GM12878 (cell line): ENCODE measurements at regions not wholly inside any gene's neighbourhood (a gene's known extent, or its start where the extent isn't known, plus 50 kb on each side); places are given as distances from the start of the nearest gene placed in this dataset.

Experiments
- ATAC-seq: fragments of 200-7000 bp; cut with Tn5 transposase; 3 replicates; pipeline ENCODE4 v1.9.1; 2020; ENCODE audit warnings: mild to moderate bottlenecking, moderate library complexity
- BruUV-seq: library from RNA; stranded (reverse); fragments of 400-500 nt; replicated peaks from 2 replicates; lab custom pipeline; 2021; lab: Mats Ljungman, UMichigan
- CTCF ChIA-PET: fragments of 300-600 bp; sonication (Branson Sonifier 250); formaldehyde crosslinking; extraction: SDS; loops from one replicate; lab custom pipeline; 2021; ENCODE audit warnings: inconsistent platforms; lab: Yijun Ruan, JAX
- POLR2A ChIA-PET: fragments of 350-600 bp; formaldehyde crosslinking; extraction: SDS; loops from one replicate; lab custom pipeline; 2021; ENCODE audit warnings: inconsistent platforms; lab: Charles Lee
- RAD21 ChIA-PET: fragments of 300-600 bp; sonication (Branson Sonifier 250); formaldehyde crosslinking; loops from one replicate; lab custom pipeline; 2023; ENCODE audit warnings: antibody characterized with exemption; ENCODE audit not compliant: unreplicated experiment; lab: Charles Lee
- SMC1A ChIA-PET: fragments of 300-600 bp; sonication (Branson Sonifier 250); formaldehyde crosslinking; loops from one replicate; lab custom pipeline; 2023; ENCODE audit not compliant: unreplicated experiment, uncharacterized antibody; lab: Charles Lee
- DNase-seq: peaks from one replicate; pipeline ENCODE4 v3.0.0-alpha.2; 2011; ENCODE audit warnings: low read depth, low spot score
- FAIRE-seq: peaks from 3 replicates; lab custom pipeline; 2011; peaks lifted over from hg19 to GRCh38; lab: Jason Lieb, UNC
- H2AFZ ChIP-seq: 2 replicates; pipeline ENCODE4 v1.6.0; 2011; ENCODE audit warnings: low read depth, low read length, control low read depth; ENCODE audit not compliant: control insufficient read depth
- H3K27ac ChIP-seq: 2 replicates; pipeline ENCODE4 v1.5.1; 2011; ENCODE audit warnings: control low read depth; ENCODE audit not compliant: control insufficient read depth, insufficient read depth
- H3K27me3 ChIP-seq, 2 experiments: replicated peaks in 1 of 2; 2 replicates each; pipeline versions ENCODE4 v1.6.0 to v1.6.1; 2011; ENCODE audit warnings: low read length in 1 of 2; ENCODE audit not compliant: control insufficient read depth in 2 of 2, insufficient read depth in 2 of 2
- H3K36me3 ChIP-seq, 2 experiments: 2 replicates each; pipeline ENCODE4 v1.5.1; 2011; ENCODE audit warnings: low read length in 1 of 2; ENCODE audit not compliant: control insufficient read depth in 2 of 2, insufficient read depth in 2 of 2
- H3K4me1 ChIP-seq: 2 replicates; pipeline ENCODE4 v1.6.1; 2011; ENCODE audit warnings: mild to moderate bottlenecking, low read length, moderate library complexity, mixed read lengths; ENCODE audit not compliant: control insufficient read depth, insufficient read depth
- H3K4me2 ChIP-seq: 2 replicates; pipeline ENCODE4 v1.6.0; 2011; ENCODE audit warnings: control low read depth; ENCODE audit not compliant: control insufficient read depth, insufficient read depth
- H3K4me3 ChIP-seq: fragments of 200-600 bp; sonication (generic); 2 replicates; pipeline ENCODE4 v1.5.1; 2016
- H3K79me2 ChIP-seq: 2 replicates; pipeline ENCODE4 v1.6.0; 2011; ENCODE audit warnings: low read length; ENCODE audit not compliant: control insufficient read depth, insufficient read depth
- H3K9ac ChIP-seq: 2 replicates; pipeline ENCODE4 v1.8.0; 2011; ENCODE audit warnings: low read length, control low read depth, mixed read lengths; ENCODE audit not compliant: control insufficient read depth, insufficient read depth
- H3K9me3 ChIP-seq: replicated peaks from 3 replicates; pipeline ENCODE4 v1.5.1; 2011; ENCODE audit warnings: mild to moderate bottlenecking, low read length; ENCODE audit not compliant: control insufficient read depth, insufficient read depth
- H4K20me1 ChIP-seq: 2 replicates; pipeline ENCODE4 v1.6.0; 2011; ENCODE audit not compliant: control insufficient read depth, insufficient read depth
- FOS ChIP-seq: IDR thresholded peaks from 3 replicates; pipeline ENCODE4 v1.6.1; 2011; ENCODE audit warnings: borderline replicate concordance; ENCODE audit not compliant: insufficient read length; ENCODE audit errors: extremely low read depth
- MLLT1 ChIP-seq: fragments of 450-650 bp; IDR thresholded peaks from 2 replicates; pipeline ENCODE4 v1.6.1; 2016; ENCODE audit warnings: mild to moderate bottlenecking
- RAD21 ChIP-seq: IDR thresholded peaks from 2 replicates; pipeline ENCODE4 v1.6.1; 2011; ENCODE audit warnings: mild to moderate bottlenecking, low read depth, low read length, moderate library complexity; ENCODE audit not compliant: insufficient read depth
- SMC3 ChIP-seq: IDR thresholded peaks from 2 replicates; pipeline ENCODE4 v1.6.1; 2011; ENCODE audit warnings: low read length, improper control_type of control experiment, borderline replicate concordance
- WGBS: methylation state at CpG from one replicate; pipeline ENCODE4 v1.1.6; 2016; ENCODE audit warnings: low lambda C conversion rate; ENCODE audit not compliant: insufficient replicate concordance, insufficient coverage; ENCODE audit errors: missing lambda C conversion rate; 5-methylcytosine and 5-hydroxymethylcytosine counted together
- in situ Hi-C: fragments of 300-500 bp; cut with MboI; formaldehyde crosslinking; loops from 9 replicates; pipeline ENCODE4 v1.14.3; 2018; ENCODE audit warnings: mixed read lengths
- intact Hi-C: fragments of 100-400 bp; cut with micrococcal nuclease; formaldehyde crosslinking; loops from one replicate; pipeline ENCODE4 v1.14.2; 2022; ENCODE audit not compliant: unreplicated experiment
- TF ChIP-seq, protein P1 (sequence below), 3 experiments: IDR thresholded peaks in 2 of 3; conservative IDR thresholded peaks in 1 of 3; 2 replicates each; pipeline ENCODE4 v1.5.1; 2011; ENCODE audit warnings: low read depth in 3 of 3, low read length in 3 of 3, mild to moderate bottlenecking in 3 of 3, control low read depth in 2 of 3, moderate library complexity in 2 of 3, inconsistent platforms in 1 of 3, mixed read lengths in 1 of 3; ENCODE audit not compliant: control insufficient read depth in 2 of 3, insufficient read depth in 1 of 3; ENCODE audit errors: extremely low read depth in 1 of 3
- TF ChIP-seq, protein P2 (sequence below): fragments of 450-650 bp; IDR thresholded peaks from 2 replicates; pipeline ENCODE4 v1.6.1; 2017; ENCODE audit warnings: mild to moderate bottlenecking, moderate library complexity

- ATAC-seq: peak; percentile 78
- in situ Hi-C loops (loop anchor here (10.0 kb wide), 1 partner anchor 1409 kb away; no protein-coding TSS in a partner anchor), intact Hi-C loops (loop anchor here (10.0 kb wide), 1 partner anchor 1409 kb away; no protein-coding TSS in a partner anchor)
- H3K36me3 ChIP-seq: no peaks in the 10 kb centered on the region
- POLR2A ChIA-PET: no interaction called here
- no peak overlapping the region for H3K9ac ChIP-seq
- H2AFZ ChIP-seq: no peak overlapping the region
- 0% methylated on average over 3 of the region's 3 CpGs for WGBS
- H3K79me2 ChIP-seq: no peaks in the 10 kb centered on the region
- no peaks in the 10 kb centered on the region for H3K9me3 ChIP-seq
- TF ChIP-seq SMC3: peak; percentile 49; the same call in 1 of the 2 replicates
- TF ChIP-seq MLLT1: no peak
- no peak for TF ChIP-seq FOS
- TF ChIP-seq, protein P1, sequence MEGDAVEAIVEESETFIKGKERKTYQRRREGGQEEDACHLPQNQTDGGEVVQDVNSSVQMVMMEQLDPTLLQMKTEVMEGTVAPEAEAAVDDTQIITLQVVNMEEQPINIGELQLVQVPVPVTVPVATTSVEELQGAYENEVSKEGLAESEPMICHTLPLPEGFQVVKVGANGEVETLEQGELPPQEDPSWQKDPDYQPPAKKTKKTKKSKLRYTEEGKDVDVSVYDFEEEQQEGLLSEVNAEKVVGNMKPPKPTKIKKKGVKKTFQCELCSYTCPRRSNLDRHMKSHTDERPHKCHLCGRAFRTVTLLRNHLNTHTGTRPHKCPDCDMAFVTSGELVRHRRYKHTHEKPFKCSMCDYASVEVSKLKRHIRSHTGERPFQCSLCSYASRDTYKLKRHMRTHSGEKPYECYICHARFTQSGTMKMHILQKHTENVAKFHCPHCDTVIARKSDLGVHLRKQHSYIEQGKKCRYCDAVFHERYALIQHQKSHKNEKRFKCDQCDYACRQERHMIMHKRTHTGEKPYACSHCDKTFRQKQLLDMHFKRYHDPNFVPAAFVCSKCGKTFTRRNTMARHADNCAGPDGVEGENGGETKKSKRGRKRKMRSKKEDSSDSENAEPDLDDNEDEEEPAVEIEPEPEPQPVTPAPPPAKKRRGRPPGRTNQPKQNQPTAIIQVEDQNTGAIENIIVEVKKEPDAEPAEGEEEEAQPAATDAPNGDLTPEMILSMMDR (IDR thresholded peaks at IDR 0.05 in 2 of 3, conservative IDR thresholded peaks at IDR 0.05 in 1 of 3; ENCODE audit: control insufficient read depth in 2 of 3, extremely low read depth in 1 of 3, insufficient read depth in 1 of 3, low read depth in 3 of 3, low read length in 3 of 3): peak; percentile 59 to 62 (median 61)
- peak; percentile 82 for TF ChIP-seq RAD21
- TF ChIP-seq, protein P2, sequence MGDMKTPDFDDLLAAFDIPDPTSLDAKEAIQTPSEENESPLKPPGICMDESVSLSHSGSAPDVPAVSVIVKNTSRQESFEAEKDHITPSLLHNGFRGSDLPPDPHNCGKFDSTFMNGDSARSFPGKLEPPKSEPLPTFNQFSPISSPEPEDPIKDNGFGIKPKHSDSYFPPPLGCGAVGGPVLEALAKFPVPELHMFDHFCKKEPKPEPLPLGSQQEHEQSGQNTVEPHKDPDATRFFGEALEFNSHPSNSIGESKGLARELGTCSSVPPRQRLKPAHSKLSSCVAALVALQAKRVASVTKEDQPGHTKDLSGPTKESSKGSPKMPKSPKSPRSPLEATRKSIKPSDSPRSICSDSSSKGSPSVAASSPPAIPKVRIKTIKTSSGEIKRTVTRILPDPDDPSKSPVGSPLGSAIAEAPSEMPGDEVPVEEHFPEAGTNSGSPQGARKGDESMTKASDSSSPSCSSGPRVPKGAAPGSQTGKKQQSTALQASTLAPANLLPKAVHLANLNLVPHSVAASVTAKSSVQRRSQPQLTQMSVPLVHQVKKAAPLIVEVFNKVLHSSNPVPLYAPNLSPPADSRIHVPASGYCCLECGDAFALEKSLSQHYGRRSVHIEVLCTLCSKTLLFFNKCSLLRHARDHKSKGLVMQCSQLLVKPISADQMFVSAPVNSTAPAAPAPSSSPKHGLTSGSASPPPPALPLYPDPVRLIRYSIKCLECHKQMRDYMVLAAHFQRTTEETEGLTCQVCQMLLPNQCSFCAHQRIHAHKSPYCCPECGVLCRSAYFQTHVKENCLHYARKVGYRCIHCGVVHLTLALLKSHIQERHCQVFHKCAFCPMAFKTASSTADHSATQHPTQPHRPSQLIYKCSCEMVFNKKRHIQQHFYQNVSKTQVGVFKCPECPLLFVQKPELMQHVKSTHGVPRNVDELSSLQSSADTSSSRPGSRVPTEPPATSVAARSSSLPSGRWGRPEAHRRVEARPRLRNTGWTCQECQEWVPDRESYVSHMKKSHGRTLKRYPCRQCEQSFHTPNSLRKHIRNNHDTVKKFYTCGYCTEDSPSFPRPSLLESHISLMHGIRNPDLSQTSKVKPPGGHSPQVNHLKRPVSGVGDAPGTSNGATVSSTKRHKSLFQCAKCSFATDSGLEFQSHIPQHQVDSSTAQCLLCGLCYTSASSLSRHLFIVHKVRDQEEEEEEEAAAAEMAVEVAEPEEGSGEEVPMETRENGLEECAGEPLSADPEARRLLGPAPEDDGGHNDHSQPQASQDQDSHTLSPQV: no peak
- TF ChIP-seq, all 136 proteins: peak for 3
- FAIRE-seq (peak; percentile 31), DNase-seq (no peak)
- Histone ChIP-seq H4K20me1 (no peaks in the 10 kb centered on the region), H3K4me2 (no peak overlapping the region), H3K27me3 (no peaks in the 10 kb centered on the region), H3K4me1 (no peaks in the 10 kb centered on the region), H3K27ac (no peak overlapping the region), H3K4me3 (no peak overlapping the region)
- RAD21 ChIA-PET: interaction anchor here (0.8 kb wide), 1 partner anchor 207 kb away, joined by 3 read pairs; no protein-coding TSS in a partner anchor
- SMC1A ChIA-PET: interaction anchor here (0.8 kb wide), 1 partner anchor 1107 kb away, joined by 3 read pairs; the partner anchor contains the start of gene DSEL
- BruUV-seq: no TSS peak
- CTCF ChIA-PET: interaction anchor here (0.7 to 1.6 kb wide), 5 partner anchors 12 to 1107 kb away, joined by 3 to 5 read pairs (median 4); partner anchors contain the start of gene DSEL
Measured at GRCh38 chr18:68623342-68623741, 91.6 kb downstream of the TMX3 start.
